Endodermal cell (in vitro differentiated cells): ENCODE measurements at regions not wholly inside any gene's neighbourhood (a gene's known extent, or its start where the extent isn't known, plus 50 kb on each side); places are given as distances from the start of the nearest gene placed in this dataset.
"Not testable (repeated sequence)": the region's sequence is repeated elsewhere in the genome, so short reads cannot be mapped to it uniquely, and the experiment has no call there.

ENCODE experiments used
- DNase-seq: peaks from one replicate; pipeline ENCODE4 v3.0.0-alpha.2; 2017
- H3K27ac ChIP-seq: 2 replicates; pipeline ENCODE4 v1.5.1; 2013; ENCODE audit warnings: mild to moderate bottlenecking, low read depth, low read length, moderate library complexity
- H3K27me3 ChIP-seq: 2 replicates; pipeline ENCODE4 v1.6.1; 2013; ENCODE audit warnings: mild to moderate bottlenecking, low read length, moderate library complexity; ENCODE audit not compliant: insufficient read depth, control insufficient read depth, poor library complexity, severe bottlenecking
- H3K36me3 ChIP-seq: 2 replicates; pipeline ENCODE4 v1.7.0; 2013; ENCODE audit warnings: mild to moderate bottlenecking, low read length, moderate library complexity; ENCODE audit not compliant: control insufficient read depth, insufficient read depth
- H3K4me1 ChIP-seq: one replicate; pipeline ENCODE4 v1.7.0; 2013; ENCODE audit warnings: low read length; ENCODE audit not compliant: control insufficient read depth, insufficient read depth
- H3K4me3 ChIP-seq: 2 replicates; pipeline ENCODE4 v1.5.1; 2013; ENCODE audit warnings: mild to moderate bottlenecking, low read length, moderate library complexity
- H3K9ac ChIP-seq: 2 replicates; pipeline ENCODE4 v1.6.1; 2013; ENCODE audit warnings: mild to moderate bottlenecking, low read length, moderate library complexity; ENCODE audit not compliant: poor library complexity, severe bottlenecking; ENCODE audit errors: extremely low read depth
- H3K9me3 ChIP-seq: 2 replicates; pipeline ENCODE4 v1.6.1; 2013; ENCODE audit warnings: mild to moderate bottlenecking, low read length, moderate library complexity; ENCODE audit not compliant: control insufficient read depth
- H3K27ac Mint-ChIP-seq: 2 replicates; pipeline ENCODE4 v1.8.0; 2020; ENCODE audit warnings: mixed read lengths
- H3K27me3 Mint-ChIP-seq: 2 replicates; pipeline ENCODE4 v1.8.0; 2021; ENCODE audit warnings: mild to moderate bottlenecking, mixed read lengths; ENCODE audit not compliant: insufficient read depth
- H3K36me3 Mint-ChIP-seq: 2 replicates; pipeline ENCODE4 v1.8.0; 2020; ENCODE audit warnings: low read depth, mixed read lengths
- H3K4me1 Mint-ChIP-seq: 2 replicates; pipeline ENCODE4 v1.8.0; 2020; ENCODE audit warnings: mixed read lengths
- H3K4me3 Mint-ChIP-seq: 2 replicates; pipeline ENCODE4 v1.8.0; 2020; ENCODE audit warnings: mild to moderate bottlenecking, moderate library complexity, mixed read lengths
- H3K9me3 Mint-ChIP-seq: 2 replicates; pipeline ENCODE4 v1.8.0; 2020; ENCODE audit warnings: mild to moderate bottlenecking, mixed read lengths
- CTCF ChIP-seq: fragments of 200-600 bp; sonication (generic); conservative IDR thresholded peaks from 2 replicates; pipeline ENCODE4 v1.5.0; 2021; ENCODE audit warnings: antibody characterized with exemption, mild to moderate bottlenecking
- WGBS, 2 experiments: methylation state at CpG; one replicate each; pipeline versions ENCODE4 v1.1.5 to v1.1.7; 2013; ENCODE audit warnings: missing lambda C conversion rate in 2 of 2, mixed read lengths in 1 of 2; ENCODE audit not compliant: insufficient coverage in 1 of 2, insufficient read length in 1 of 2; 5-methylcytosine and 5-hydroxymethylcytosine counted together

- H3K27ac ChIP-seq, H3K27me3 ChIP-seq, H3K4me3 Mint-ChIP-seq, H3K27ac Mint-ChIP-seq, H3K27me3 Mint-ChIP-seq, H3K36me3 Mint-ChIP-seq, H3K4me1 ChIP-seq, H3K9ac ChIP-seq, DNase-seq, H3K36me3 ChIP-seq, H3K4me3 ChIP-seq, H3K9me3 Mint-ChIP-seq, H3K9me3 ChIP-seq, H3K4me1 Mint-ChIP-seq: not testable (repeated sequence)
- TF ChIP-seq CTCF = peak; percentile 19
- WGBS, 2 experiments = no CpG with 5 or more reads among the region's 1 CpG
Observed at GRCh38 chr9:67162827-67163226, 170.5 kb upstream of the SPATA31A3 start.

- WGBS, 2 experiments = 94% methylated on average over 7 of the region's 9 CpGs; no CpG with 5 or more reads in 1 of the 2 experiments
- not testable (repeated sequence) for H3K4me3 Mint-ChIP-seq, H3K27ac Mint-ChIP-seq, H3K4me3 ChIP-seq, H3K36me3 Mint-ChIP-seq, H3K4me1 ChIP-seq, H3K27me3 Mint-ChIP-seq, H3K27me3 ChIP-seq, H3K27ac ChIP-seq, H3K36me3 ChIP-seq, DNase-seq, H3K9me3 ChIP-seq, H3K9ac ChIP-seq, H3K4me1 Mint-ChIP-seq, H3K9me3 Mint-ChIP-seq
Observed at GRCh38 chr9:67155218-67155617, 162.9 kb upstream of the SPATA31A3 start.

- not testable (repeated sequence) for H3K36me3 Mint-ChIP-seq, H3K27ac ChIP-seq, H3K4me1 ChIP-seq, H3K4me3 Mint-ChIP-seq, H3K27me3 ChIP-seq, DNase-seq, H3K9me3 ChIP-seq, H3K27ac Mint-ChIP-seq, H3K27me3 Mint-ChIP-seq, H3K4me3 ChIP-seq, H3K36me3 ChIP-seq, H3K4me1 Mint-ChIP-seq, H3K9me3 Mint-ChIP-seq, H3K9ac ChIP-seq
- WGBS, 2 experiments = no CpG with 5 or more reads among the region's 3 CpGs
Observed at GRCh38 chr9:67153501-67153900, 161.2 kb upstream of the SPATA31A3 start.

- H3K4me1 ChIP-seq, H3K4me1 Mint-ChIP-seq, H3K27me3 ChIP-seq, H3K4me3 ChIP-seq, H3K4me3 Mint-ChIP-seq, DNase-seq, H3K36me3 Mint-ChIP-seq, H3K9me3 ChIP-seq, H3K27ac ChIP-seq, H3K36me3 ChIP-seq, H3K27ac Mint-ChIP-seq, H3K9me3 Mint-ChIP-seq, H3K9ac ChIP-seq, H3K27me3 Mint-ChIP-seq: not testable (repeated sequence)
- WGBS, 2 experiments = 93% methylated on average over 3 of the region's 11 CpGs; no CpG with 5 or more reads in 1 of the 2 experiments
Observed at GRCh38 chr9:67142392-67143107, 150.2 kb upstream of the SPATA31A3 start.

GRCh38 chr9:67136376-67136775 is 144.0 kb upstream of the SPATA31A3 start:
- H3K27ac ChIP-seq, H3K9me3 Mint-ChIP-seq, H3K4me1 Mint-ChIP-seq, H3K4me3 Mint-ChIP-seq, H3K36me3 ChIP-seq, H3K4me1 ChIP-seq, H3K9ac ChIP-seq, DNase-seq, H3K27ac Mint-ChIP-seq, H3K27me3 ChIP-seq, H3K27me3 Mint-ChIP-seq, H3K9me3 ChIP-seq, H3K36me3 Mint-ChIP-seq, H3K4me3 ChIP-seq: not testable (repeated sequence)
- WGBS, 2 experiments = no CpG with 5 or more reads among the region's 2 CpGs

GRCh38 chr9:67133124-67133523 is 140.8 kb upstream of the SPATA31A3 start:
- H3K9ac ChIP-seq, H3K9me3 Mint-ChIP-seq, H3K36me3 ChIP-seq, H3K9me3 ChIP-seq, H3K27ac ChIP-seq, H3K27me3 Mint-ChIP-seq, H3K4me1 Mint-ChIP-seq, H3K27me3 ChIP-seq, H3K27ac Mint-ChIP-seq, H3K4me3 Mint-ChIP-seq, H3K4me1 ChIP-seq, H3K4me3 ChIP-seq, H3K36me3 Mint-ChIP-seq: not testable (repeated sequence)
- peak; percentile 9 for DNase-seq
- no CpG with 5 or more reads among the region's 2 CpGs for WGBS, 2 experiments
